Neural progenitor cell (in vitro differentiated cells): ENCODE measurements at regions not wholly inside any gene's neighbourhood (a gene's known extent, or its start where the extent isn't known, plus 50 kb on each side); places are given as distances from the start of the nearest gene placed in this dataset.

ENCODE experiments used
- CTCF ChIP-seq: fragments of 200-600 bp; sonication (generic); IDR thresholded peaks from 2 replicates; pipeline ENCODE4 v1.5.1; 2017; ENCODE audit warnings: antibody characterized with exemption, mild to moderate bottlenecking
- EZH2 ChIP-seq: fragments of 200-600 bp; sonication (generic); IDR thresholded peaks from 2 replicates; pipeline ENCODE4 v1.6.1; 2017; ENCODE audit warnings: antibody characterized with exemption, mild to moderate bottlenecking, moderate library complexity

GRCh38 chr2:191778041-191778440, 68.8 kb downstream of the CAVIN2 start:
- TF ChIP-seq CTCF (no peak), EZH2 (no peak)
